HG03103 (cell line): ENCODE measurements at regions not wholly inside any gene's neighbourhood (a gene's known extent, or its start where the extent isn't known, plus 50 kb on each side); places are given as distances from the start of the nearest gene placed in this dataset.

Source experiments
- ATAC-seq: cut with Tn5 transposase; IDR thresholded peaks from one replicate; pipeline ENCODE4 v1.9.1; 2021; ENCODE audit warnings: low read depth; ENCODE audit not compliant: unreplicated experiment

DNA sequence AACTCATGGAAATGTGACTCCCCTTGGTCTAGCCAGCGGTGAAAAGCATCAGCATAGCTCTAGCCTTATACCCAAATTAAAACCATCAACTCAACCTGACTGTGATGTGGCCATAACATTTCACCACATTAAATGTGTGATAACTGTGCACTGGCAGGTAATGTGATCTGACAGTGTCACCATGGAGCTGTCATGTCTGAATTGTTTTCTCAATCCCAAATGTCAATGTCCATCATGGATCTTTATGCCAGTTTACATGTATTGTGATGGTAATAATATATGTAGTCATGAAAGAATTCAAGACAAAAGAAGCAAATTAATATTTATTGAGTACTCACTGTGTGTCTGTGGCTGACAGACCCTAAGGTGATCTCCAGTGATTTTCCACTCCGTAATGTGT lies 213.4 kb upstream of the EOMES start:
- ATAC-seq, result no peak

DNA sequence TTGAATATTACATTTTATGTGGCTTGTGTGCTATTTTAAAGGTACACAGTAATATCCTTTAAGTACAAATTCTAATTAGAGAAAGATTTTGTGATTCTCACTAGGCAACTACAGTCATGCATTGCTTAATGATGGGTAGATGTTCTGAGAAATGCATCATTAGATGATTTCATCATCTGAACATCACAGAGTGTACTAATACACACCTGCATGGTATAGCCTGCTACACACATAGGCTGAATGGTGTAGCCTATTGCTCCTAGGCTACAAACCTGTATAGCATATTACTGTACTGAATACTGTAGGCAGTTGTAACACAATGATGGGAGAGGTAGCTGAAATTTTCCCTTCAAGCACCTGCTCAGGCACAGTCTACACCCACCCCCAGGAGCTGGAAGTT lies 217.4 kb upstream of the EOMES start:
- no peak for ATAC-seq

DNA sequence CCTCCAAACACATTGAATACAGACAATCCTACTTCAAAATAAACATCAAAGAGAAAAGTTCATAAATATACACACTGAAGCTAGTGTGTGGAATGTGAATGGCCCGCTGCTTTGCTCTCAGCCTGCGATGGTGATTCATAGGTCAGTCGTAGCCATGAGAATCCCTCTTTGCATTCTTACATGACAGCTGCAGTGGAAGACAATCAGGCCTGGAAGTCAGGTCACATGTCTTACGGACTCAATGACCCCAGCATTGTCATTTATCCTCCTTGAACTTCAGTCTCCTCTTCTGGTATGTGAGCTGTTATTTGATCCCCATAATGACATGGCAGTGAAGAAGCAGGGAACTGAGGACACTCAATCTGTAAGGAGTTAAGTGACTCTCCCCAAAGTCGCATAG lies 217.8 kb upstream of the EOMES start:
- no peak for ATAC-seq

DNA sequence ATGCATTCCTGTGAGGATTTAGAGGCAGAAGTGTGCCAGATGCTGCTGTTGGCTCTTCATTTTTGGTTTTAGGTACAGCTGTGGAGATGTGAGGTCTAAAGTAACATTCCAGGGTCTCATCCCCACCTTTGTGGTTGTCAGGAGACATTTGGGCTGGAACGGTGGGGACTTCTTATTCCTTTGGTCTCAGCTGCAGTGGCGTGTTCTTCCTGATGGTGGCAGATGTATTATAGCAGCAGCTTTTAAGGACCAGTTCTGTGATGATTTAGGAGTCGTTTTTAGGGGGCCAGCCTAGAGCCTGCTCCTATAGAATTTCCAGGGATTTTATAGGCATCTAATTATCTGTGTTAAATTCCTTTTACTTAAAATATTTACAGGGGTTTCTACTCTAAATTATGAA lies 221.0 kb upstream of the EOMES start:
- ATAC-seq, result peak; percentile 70

DNA sequence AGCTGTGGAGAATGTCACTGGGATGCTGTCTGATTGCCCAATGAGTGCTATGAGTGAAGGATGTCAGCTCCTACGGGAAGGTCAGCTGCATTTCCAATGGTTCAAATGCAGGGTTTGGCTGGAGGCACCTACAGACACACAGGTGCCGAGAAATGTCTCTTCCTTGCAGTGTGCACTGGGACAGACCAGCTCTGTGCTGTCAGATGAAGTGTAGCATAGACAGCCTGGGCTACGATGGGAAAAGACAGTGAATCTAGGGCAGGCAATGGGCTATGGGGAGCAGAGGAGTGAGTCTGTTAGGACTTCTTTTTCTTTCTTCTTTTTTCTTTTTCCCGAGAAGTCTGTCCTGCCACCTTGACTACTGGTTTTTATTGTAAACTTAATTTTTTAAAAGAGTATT lies 223.1 kb upstream of the EOMES start:
- ATAC-seq, result no peak

DNA sequence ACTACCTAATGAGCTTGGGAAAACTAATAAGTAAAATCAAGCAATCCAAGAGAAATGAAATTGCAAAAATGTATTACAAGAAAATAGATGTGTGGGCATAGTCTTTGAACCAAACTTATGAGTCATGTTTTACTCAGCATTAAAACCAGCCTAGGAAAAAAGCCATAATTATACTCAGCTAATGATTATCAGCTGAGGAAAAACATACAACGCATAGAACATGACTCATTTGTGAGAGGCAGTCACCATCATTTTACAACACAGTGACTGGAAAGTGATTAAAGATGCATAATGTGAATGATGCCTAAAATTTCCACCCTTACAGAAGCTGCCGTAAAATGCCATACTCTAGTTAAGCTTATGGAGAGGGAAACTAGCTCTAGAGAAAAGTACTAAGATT lies 238.0 kb upstream of the EOMES start:
- no peak for ATAC-seq

DNA sequence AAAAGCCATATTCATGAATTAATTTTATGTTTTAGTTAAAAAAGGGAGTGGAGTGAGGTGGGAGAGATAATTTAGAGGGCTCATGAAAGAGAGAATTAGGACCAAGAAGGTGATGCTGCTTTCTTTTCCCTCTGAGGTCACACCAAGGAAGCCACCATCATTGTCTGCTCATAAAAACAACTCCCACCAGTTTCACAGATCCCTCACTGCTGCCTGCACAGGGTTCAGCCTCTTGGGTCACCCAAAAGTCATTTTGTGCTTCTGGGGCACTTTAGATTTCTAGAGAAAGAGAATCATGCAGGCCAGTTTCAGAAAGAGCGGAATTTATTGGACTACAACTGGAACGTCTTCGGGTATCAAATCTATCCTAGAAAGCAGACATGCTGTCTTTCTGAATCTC lies 241.4 kb upstream of the EOMES start:
- no peak for ATAC-seq

DNA sequence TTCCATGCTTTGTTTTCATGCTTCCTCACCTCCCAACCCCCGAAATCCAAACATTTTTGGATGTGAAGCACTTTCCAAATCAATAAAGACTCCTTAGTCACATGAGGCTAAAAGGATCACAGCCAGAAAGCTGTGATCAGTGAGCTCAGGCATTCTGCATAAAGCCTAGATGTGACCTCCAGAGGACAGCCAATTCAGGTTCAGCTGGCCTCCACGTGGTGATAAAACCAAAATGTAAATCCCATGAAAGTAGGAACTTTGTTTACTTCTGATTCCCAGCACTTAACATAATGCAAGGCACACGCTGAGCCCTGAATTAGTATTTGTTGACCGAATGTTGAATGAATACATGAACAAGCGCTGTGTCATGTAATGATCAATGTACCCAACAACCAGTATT lies 249.5 kb upstream of the EOMES start:
- ATAC-seq, result no peak

DNA sequence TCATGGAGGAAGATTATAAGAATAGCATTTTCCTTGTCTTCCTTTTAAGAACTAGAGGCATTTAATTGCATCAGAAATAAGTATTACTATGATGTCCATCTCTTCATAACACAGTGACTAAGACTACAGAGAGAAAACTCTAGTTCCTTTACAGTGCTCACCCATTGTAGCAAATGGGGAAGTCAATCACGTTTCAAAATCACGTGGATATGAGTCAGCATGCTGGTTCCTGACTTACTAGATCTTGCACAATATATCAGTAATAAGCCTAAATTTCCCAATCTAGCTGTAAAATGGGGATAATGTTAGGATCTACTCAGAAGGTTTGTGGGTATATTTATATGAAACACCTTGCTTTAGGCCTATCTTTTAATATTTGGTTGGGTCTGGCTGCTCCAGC lies 254.8 kb upstream of the EOMES start:
- peak; percentile 78 for ATAC-seq

DNA sequence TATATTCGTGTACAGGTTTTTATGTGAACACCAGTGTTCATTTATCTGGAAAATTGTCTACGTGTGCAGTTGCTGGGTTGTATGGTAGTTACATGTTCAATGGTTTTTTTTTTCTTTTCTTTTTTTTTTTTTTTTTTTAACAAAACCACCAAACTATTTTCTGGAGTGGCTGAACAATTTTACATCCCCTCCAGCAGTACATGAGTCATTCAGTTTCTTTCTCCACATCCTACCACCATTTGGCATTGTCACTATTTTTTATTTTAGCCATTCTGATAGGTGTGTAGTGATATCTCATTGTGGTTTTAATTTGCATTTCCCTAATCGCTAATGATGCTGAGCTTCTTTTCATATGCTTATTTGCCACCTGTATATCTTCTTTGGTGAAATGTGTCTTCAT lies 256.3 kb upstream of the EOMES start:
- ATAC-seq, result no peak

DNA sequence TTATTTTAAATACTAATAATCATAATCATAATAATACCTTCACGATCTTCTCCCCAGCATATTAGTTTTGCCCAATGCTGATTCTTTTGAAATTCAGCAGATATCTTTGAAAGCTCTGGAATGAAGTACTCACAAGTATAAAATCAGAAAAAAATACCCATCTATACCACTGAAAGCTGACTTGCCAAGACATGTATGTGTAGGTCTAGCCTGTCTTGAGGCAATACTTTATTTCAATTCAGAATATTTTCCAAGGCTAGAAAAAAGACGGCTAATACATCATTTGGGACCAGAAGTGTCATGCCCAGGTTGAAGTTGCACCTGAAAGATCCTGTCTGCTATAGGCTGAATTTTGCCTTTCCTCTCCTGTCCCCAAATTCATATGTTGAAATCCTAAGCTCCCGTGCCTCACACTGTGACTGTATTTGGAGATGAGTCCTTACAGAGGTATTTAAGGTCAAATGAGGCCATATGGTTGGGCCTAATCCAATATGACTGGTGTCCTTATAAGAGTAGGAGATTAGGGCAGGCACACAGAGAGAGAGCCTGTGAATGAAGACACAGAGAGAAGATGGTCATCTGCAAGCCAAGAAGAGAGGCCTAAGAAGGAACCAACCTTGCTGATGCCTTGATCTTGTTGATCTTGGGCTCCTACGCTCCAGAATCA lies 255.9 kb upstream of the CMC1 start:
- ATAC-seq, result no peak

DNA sequence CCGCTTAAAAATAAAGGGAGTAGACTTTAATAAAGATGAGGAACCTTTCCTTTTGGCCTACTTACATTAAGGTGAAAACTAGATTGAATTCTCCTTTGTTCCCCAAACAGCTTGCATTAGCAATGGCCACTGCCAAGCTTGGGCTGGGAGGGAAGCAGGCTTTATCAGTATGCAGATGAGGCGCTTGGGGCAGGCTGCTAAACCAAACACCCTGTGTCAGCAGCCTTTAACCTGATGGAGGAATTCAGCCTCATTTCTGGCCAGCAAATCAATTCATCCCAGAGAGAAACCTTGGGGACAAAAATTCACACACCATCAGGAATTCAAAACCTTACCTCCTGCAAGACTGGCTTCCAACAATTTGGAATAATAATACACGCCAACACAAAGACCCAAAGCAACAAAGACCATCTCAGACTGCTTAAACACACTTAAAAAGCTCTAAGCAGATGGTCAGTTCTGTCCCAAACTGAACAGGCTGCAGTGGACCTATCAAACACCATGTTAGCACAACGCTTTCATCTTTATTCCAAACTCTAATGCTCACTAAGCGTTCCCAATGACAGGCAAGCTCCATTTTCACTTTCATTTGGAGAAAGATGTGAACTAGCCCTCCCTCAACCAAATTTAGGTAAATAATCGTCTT lies 255.1 kb upstream of the CMC1 start:
- ATAC-seq, result no peak

DNA sequence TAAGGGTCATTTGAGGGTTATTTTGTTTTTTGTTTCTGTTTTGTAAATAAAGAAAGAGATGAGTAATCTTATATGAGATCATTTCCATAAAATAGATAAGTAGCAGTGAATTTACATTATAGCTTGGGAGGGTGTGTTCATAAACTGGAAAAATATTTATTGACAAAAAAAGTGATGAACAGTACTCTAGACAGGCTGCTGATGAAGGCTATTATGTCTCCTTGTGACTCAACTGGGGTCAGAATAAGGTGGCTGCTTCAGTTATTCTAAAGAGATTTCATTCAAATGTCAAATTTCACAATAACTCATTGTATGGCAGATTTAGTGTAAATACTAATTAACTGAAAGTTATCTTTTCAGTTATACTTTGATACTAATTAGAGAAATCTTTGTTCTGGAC lies 251.1 kb upstream of the CMC1 start:
- ATAC-seq, result no peak

DNA sequence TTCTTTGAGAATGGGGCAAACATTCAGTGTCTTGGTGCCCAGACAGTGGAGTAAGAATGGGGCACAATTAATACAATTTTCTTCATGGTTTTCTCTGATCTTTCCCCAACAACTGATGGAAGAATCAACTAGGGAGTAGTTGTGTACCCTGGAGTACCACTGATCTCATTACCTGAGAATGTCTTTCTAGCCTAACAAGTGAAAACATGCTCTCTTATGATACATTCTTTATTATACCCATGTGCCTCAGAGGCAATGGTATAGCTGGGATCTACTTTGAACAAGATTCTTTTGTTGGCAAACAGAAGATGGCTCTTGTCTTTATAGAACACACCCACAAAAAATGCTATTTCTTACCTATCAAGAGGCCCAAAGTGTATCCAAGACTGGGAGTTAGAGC lies 250.6 kb upstream of the CMC1 start:
- ATAC-seq, result no peak

DNA sequence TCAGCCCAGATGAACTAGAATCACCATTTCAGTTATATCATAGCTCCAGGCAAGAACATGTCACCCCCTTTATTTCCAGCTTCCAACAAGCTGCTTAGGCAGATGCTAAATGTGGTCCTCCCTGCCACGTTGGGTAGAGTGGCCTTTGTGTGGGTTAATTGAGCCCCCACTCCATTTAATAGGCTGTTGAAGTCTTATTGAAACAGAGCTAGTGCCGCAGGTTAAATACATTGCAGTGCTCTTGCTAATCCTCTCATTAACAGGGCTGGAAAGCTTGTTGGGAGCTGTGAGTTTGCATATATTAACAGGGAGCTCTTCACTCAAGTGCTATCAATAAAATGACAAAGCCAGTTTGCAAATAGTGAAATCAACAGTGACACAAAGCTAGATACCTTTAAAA lies 248.4 kb upstream of the CMC1 start:
- no peak for ATAC-seq

DNA sequence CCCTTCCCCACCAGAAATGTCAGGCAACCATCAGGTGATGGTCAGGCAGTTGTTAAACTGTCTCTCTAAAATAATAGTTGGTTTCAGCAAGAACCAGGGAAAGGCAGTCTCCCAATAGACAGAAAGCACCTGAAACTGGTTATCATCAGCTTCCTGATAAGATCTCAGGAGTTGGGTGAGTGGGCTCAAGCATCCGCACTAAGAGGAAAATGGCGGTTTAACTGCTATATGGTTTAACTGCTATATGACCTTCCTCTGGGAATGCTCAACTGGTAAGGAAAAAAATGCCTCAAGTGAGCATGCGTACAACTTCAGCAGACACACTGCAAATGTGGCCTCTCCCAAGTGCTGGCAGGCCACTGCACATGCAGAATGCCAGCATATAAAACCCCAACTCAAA lies 240.8 kb upstream of the CMC1 start:
- no peak for ATAC-seq

DNA sequence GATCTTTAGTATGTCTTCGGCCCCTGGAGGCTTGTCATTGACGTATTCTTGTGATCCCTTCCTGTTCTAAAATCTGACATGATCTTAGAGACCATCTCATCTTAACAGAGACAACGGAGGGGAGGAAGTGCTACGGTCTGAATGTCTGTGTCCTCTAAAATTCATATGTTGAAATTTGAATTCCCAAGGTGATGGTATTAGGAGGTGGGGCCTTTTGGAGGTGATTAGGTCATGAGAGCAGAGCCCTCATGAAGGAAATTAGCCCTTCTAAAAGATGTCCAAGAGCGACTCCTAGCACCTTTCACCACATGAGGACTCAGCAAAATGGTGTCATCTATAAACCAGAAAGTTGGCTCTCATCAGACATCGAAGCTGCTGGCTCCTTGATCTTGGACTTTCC lies 233.2 kb upstream of the CMC1 start:
- ATAC-seq, result no peak

DNA sequence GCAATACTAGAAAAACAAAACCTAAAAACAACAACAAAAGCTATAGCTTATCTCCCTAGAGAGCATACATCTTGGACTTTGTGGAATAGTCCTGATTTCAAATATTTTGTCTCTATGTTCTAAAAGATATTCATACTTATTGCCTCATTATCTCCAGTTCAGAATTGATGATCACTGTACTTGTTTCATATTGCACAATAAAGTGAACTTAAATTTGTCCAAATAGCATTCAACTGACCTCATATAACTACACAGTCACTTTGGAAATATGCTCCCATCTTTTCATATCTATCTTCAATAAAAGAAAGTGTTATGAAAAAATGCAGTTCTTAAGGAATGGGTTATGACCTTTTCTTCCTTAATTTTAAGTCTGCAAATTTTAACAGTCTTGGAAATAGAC lies 228.6 kb upstream of the CMC1 start:
- no peak for ATAC-seq

DNA sequence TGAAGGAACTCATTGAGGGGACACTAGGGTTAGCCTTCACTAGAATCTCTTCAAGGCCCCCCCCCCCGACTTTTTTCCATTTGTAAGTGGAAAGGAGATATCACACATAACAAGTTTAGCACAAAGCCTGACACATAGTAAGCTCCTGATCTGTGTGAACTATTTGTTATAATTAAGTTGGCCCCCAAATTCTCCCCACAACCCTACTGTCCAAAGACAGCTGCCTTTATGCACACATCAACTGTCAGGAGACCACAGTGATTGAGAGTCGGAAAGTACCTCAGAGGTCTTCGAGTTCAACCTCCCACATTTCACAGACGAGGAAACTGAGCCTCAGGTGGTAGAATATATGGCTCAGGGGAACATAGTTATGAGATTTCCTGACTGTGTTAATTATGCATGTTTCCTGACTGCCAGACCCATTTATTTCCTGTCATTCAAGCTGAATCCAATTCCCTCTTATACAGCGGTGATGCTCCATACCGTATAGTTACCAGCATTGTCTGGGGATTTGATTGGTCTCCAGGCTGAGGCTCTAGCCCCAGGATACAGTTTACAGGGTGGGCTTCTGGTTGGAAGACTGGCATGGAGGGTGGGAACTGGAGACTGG lies 227.4 kb upstream of the CMC1 start:
- no peak for ATAC-seq

DNA sequence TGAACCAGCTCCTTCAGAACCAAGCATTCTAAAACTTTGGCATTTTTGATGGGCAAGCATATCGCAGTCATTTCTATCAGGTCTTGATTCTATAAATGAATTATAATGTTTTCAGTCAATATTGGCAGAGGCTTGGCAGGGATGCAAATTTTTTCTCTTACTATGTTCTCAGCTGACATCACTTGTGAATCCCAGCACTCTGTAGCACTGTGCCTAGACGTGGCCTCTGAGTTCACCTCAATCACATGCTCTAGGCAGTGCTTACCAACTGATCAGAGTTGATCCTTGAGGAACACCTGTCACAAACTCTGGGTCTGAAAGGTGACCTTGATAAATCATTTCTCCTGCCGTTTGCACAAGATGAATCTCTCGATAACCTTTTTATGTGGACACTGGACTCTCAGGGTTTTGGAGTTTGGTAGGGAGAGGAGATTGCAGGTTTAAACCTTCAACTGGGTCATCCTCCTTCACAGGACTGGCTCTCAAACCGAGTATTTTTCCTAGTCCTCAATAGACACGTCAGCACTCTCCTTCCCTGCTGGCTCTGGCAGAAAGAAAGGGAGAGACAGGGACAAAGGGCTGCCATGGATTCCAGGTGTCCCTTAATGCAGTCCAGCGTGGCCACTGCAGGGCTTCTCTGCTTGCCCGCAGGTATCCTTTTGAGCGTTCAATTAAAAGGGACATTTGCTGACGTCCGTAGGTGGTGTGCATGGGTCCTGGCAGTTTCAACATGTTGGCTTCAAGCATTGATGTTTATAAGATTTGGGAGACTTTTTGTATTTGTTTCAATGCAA lies 222.3 kb upstream of the CMC1 start:
- no peak for ATAC-seq

DNA sequence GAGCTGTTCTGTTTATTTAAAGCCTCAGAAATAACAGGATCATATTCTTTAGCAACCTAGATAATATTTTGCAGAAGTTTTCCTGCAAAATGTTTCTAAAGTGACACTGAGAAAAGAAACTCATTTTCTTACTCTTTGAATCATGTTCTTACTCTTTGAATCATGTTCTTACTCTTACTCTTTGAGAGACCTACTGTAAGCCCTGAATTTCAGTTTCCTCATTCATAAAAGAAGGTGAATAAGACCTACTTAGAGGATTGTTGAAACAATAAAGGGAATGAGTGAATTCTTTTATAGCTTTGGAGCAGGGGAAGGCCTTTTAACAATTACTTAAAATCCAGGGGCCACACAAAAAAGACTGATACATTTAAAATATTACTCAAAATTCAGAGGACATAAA lies 221.7 kb upstream of the CMC1 start:
- ATAC-seq, result no peak

DNA sequence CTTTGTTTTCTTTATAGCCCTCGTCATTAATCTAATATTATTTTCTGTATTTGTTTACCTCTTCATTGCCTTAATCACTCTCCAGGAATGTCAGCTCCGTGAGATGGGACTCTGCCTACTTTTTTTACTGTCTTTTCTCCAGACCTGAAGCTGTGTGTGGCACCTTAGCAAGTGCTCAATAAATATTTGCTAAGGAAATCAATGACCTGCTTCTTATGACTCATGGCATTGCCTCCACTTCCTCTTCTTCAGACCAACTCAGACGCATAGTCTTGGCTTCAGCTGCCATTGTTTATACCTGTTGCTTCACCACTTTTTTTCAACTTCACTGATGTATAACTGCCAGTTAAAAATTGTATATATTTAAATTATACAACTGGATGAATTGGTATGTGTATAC lies 218.5 kb upstream of the CMC1 start:
- ATAC-seq, result no peak
